ENCODE measurements at regions not wholly inside any gene's neighbourhood (a gene's known extent, or its start where the extent isn't known, plus 50 kb on each side); places are given as distances from the start of the nearest gene placed in this dataset.
"Not testable (repeated sequence)": the region's sequence is repeated elsewhere in the genome, so short reads cannot be mapped to it uniquely, and the experiment has no call there.

- TF ChIP-seq CTCF, POLR2A (IDR thresholded peaks at IDR 0.05): not testable (repeated sequence)
These were observed 57.6 kb upstream of the ATF7IP2 start for GRCh38 chr16:10328291-10328690.
